ENCODE measurements at regions not wholly inside any gene's neighbourhood (a gene's known extent, or its start where the extent isn't known, plus 50 kb on each side); places are given as distances from the start of the nearest gene placed in this dataset.

DNA sequence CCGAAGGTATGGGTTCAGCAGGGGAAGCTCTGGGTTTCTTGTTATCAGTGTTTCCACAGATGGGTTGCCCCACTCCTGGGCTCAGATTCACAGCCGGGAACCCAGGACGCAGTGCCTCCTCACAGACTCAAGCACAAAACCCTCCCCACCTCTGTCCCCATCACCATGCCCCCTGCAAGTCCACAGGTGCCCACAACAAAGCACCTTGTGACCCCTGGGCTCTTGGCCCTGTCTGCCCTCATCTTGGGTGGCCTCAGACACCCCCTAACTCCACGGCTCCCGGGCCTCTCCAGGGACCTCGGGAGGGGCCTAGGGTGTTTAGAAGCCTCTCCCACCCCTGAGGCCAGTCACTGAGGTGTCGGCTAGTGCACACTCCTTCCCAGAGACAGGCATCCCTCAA is 231.7 kb downstream of the TUBA3C start:
- TF ChIP-seq POLR2AphosphoS5 (IDR thresholded peaks at IDR 0.05; ENCODE audit: insufficient read depth in 1 of 2, low read depth in 1 of 2) = no peak
- TF ChIP-seq, protein P1, sequence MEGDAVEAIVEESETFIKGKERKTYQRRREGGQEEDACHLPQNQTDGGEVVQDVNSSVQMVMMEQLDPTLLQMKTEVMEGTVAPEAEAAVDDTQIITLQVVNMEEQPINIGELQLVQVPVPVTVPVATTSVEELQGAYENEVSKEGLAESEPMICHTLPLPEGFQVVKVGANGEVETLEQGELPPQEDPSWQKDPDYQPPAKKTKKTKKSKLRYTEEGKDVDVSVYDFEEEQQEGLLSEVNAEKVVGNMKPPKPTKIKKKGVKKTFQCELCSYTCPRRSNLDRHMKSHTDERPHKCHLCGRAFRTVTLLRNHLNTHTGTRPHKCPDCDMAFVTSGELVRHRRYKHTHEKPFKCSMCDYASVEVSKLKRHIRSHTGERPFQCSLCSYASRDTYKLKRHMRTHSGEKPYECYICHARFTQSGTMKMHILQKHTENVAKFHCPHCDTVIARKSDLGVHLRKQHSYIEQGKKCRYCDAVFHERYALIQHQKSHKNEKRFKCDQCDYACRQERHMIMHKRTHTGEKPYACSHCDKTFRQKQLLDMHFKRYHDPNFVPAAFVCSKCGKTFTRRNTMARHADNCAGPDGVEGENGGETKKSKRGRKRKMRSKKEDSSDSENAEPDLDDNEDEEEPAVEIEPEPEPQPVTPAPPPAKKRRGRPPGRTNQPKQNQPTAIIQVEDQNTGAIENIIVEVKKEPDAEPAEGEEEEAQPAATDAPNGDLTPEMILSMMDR (IDR thresholded peaks at IDR 0.05) = no peak
- no peak for TF ChIP-seq POLR2A (IDR thresholded peaks at IDR 0.05)
